Bronchial epithelial cell (primary cell): ENCODE measurements at regions not wholly inside any gene's neighbourhood (a gene's known extent, or its start where the extent isn't known, plus 50 kb on each side); places are given as distances from the start of the nearest gene placed in this dataset.

ENCODE experiments used
- DNase-seq: peaks from one replicate; pipeline ENCODE4 v3.0.0-alpha.2; 2010; ENCODE audit warnings: low read depth
- FAIRE-seq: peaks from 2 replicates; lab custom pipeline; 2011; peaks lifted over from hg19 to GRCh38; lab: Jason Lieb, UNC
- H3K27me3 ChIP-seq: 2 replicates; pipeline ENCODE4 v1.5.1; 2011; ENCODE audit warnings: low read length; ENCODE audit not compliant: control insufficient read depth, insufficient read depth
- H3K36me3 ChIP-seq: 2 replicates; pipeline ENCODE4 v1.5.1; 2011; ENCODE audit warnings: low read length; ENCODE audit not compliant: control insufficient read depth, insufficient read depth
- H3K4me3 ChIP-seq: 2 replicates; pipeline ENCODE4 v1.5.1; 2011; ENCODE audit warnings: mild to moderate bottlenecking, low read depth, low read length, control low read depth
- TF ChIP-seq, protein P1 (sequence below): IDR thresholded peaks from 2 replicates; pipeline ENCODE4 v1.5.1; 2011; ENCODE audit warnings: mild to moderate bottlenecking, moderate library complexity, low read length, control low read depth, inconsistent platforms; ENCODE audit not compliant: insufficient read depth, severe bottlenecking

DNA sequence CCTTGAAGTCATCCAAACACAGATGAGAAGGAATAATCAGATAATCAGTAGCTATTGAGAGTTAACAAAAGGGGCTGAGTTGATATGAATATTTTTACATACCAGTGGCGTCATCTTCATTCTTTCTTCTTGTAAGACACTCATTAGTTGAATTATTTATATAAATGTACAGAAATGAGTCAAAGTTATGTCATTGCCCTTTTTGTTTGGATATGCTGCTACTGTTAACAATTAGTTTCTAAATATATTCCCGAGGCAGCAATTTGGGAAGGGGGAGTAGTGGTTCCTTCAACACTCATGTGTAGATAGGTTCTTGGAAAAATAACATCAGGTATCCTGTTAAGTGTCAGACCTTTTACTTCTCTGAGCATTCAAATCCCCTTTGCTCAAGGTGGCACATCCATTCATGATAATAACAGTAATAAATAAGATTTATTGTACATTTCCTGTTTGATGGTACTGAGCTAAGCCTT, 436.6 kb downstream of the SPRY1 start:
- H3K36me3 ChIP-seq: no peaks in the 10 kb centered on the region
- FAIRE-seq: no peak
- TF ChIP-seq, protein P1, sequence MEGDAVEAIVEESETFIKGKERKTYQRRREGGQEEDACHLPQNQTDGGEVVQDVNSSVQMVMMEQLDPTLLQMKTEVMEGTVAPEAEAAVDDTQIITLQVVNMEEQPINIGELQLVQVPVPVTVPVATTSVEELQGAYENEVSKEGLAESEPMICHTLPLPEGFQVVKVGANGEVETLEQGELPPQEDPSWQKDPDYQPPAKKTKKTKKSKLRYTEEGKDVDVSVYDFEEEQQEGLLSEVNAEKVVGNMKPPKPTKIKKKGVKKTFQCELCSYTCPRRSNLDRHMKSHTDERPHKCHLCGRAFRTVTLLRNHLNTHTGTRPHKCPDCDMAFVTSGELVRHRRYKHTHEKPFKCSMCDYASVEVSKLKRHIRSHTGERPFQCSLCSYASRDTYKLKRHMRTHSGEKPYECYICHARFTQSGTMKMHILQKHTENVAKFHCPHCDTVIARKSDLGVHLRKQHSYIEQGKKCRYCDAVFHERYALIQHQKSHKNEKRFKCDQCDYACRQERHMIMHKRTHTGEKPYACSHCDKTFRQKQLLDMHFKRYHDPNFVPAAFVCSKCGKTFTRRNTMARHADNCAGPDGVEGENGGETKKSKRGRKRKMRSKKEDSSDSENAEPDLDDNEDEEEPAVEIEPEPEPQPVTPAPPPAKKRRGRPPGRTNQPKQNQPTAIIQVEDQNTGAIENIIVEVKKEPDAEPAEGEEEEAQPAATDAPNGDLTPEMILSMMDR: no peak
- no peaks in the 10 kb centered on the region for H3K27me3 ChIP-seq
- DNase-seq: peak; percentile 81
- no peak overlapping the region for H3K4me3 ChIP-seq

GRCh38 chr4:123835831-123836590, 439.4 kb downstream of the SPRY1 start:
- TF ChIP-seq, protein P1: no peak
- no peak for FAIRE-seq
- no peak for DNase-seq
- no peaks in the 10 kb centered on the region for H3K36me3 ChIP-seq
- no peaks in the 10 kb centered on the region for H3K27me3 ChIP-seq
- no peak overlapping the region for H3K4me3 ChIP-seq

DNA sequence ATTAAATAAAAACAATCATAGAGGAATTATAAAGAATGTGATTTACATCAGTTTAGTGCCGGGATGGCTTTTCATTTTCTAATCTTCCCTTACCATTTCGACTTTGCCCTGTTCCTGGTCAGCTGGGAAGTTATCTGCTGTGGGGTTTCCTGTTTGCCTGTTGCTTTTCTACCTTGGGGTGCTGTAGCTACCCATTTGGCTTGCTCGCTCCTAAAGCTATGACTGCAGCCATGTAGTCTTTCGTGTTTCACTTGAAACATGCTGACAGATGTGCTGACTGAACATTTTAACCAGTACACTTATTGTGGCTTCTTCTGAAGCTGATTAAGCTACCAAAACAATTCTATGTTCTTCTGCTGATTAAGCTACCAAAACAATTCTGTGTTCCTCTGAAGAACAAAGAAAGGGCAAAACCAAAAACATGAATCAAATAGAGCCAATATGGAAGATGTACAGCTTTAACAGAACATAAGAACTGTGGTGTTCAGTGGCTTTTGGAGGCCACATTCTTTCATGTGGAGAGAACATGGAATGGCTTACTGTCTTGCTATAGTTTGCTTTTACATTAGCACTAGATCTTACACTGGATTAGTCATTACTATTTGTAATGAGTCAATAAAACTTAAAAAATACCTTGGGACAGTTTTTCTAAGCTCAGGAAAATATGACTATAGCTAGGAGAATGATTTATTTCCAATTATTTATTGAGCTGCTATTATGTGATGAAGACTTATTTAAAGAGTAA, 440.4 kb downstream of the SPRY1 start:
- Histone ChIP-seq H3K4me3 (no peak overlapping the region), H3K27me3 (no peaks in the 10 kb centered on the region), H3K36me3 (no peaks in the 10 kb centered on the region)
- TF ChIP-seq, protein P1: no peak
- FAIRE-seq (peak; percentile 58), DNase-seq (peak; percentile 50)

GRCh38 chr4:123838474-123838873, 441.9 kb downstream of the SPRY1 start:
- no peaks in the 10 kb centered on the region for H3K27me3 ChIP-seq
- FAIRE-seq (no peak), DNase-seq (no peak)

DNA sequence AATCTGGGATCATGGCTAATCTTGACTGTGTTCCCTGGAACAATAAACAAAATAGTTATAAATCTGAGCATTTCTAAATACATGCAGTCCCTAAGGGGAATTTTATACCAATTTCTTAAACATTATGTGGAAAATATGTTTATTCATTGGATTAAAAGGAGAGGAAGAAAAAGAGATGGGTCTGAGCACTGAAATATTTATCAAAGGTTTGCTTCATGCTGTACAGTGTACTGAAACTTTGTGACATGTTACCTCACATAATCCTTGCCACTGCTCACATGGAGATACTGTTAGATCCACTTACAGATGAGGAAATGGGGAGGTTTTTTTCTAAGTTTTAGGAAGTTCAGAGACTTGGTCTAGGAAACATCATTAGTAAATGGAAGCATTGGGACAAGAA, 443.6 kb downstream of the SPRY1 start:
- DNase-seq (no peak), FAIRE-seq (no peak)
- H3K27me3 ChIP-seq: no peaks in the 10 kb centered on the region
- TF ChIP-seq, protein P1: no peak
- no peaks in the 10 kb centered on the region for H3K36me3 ChIP-seq
- no peak overlapping the region for H3K4me3 ChIP-seq

More at GRCh38 chr4:123838474-123838873, 441.9 kb downstream of the SPRY1 start:
- Histone ChIP-seq H3K36me3 (no peaks in the 10 kb centered on the region), H3K4me3 (no peak overlapping the region)
- TF ChIP-seq, protein P1: no peak
